ENCODE measurements at regions not wholly inside any gene's neighbourhood (a gene's known extent, or its start where the extent isn't known, plus 50 kb on each side); places are given as distances from the start of the nearest gene placed in this dataset.

GRCh38 chr14:87008965-87009364 is 984.0 kb downstream of the GALC start:
- H3K4me3 ChIP-seq (ENCODE audit: low read length): no peak overlapping the region
- H3F3A ChIP-seq (ENCODE audit: insufficient read depth, low read length): no peaks in the 10 kb centered on the region
- no peak overlapping the region for H3K4me2 ChIP-seq (ENCODE audit: low read depth, low read length)
- H3K27ac ChIP-seq (ENCODE audit: low read length): no peak overlapping the region
- H4K20me1 ChIP-seq (ENCODE audit: insufficient read depth, low read length): no peaks in the 10 kb centered on the region
- H3K36me3 ChIP-seq (replicated peaks; ENCODE audit: insufficient read depth, low read length): no peaks in the 10 kb centered on the region
- TF ChIP-seq EZH2 (optimal IDR thresholded peaks at IDR 0.05; ENCODE audit: low read depth, low read length): no peak
- TF ChIP-seq, protein P1, sequence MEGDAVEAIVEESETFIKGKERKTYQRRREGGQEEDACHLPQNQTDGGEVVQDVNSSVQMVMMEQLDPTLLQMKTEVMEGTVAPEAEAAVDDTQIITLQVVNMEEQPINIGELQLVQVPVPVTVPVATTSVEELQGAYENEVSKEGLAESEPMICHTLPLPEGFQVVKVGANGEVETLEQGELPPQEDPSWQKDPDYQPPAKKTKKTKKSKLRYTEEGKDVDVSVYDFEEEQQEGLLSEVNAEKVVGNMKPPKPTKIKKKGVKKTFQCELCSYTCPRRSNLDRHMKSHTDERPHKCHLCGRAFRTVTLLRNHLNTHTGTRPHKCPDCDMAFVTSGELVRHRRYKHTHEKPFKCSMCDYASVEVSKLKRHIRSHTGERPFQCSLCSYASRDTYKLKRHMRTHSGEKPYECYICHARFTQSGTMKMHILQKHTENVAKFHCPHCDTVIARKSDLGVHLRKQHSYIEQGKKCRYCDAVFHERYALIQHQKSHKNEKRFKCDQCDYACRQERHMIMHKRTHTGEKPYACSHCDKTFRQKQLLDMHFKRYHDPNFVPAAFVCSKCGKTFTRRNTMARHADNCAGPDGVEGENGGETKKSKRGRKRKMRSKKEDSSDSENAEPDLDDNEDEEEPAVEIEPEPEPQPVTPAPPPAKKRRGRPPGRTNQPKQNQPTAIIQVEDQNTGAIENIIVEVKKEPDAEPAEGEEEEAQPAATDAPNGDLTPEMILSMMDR (IDR thresholded peaks at IDR 0.05; ENCODE audit: low read length): no peak
- no peak for TF ChIP-seq EZH2phosphoT487 (IDR thresholded peaks at IDR 0.05; ENCODE audit: low read length)
- DNase-seq: no peak
- no peaks in the 10 kb centered on the region for H3K9me2 ChIP-seq (replicated peaks; ENCODE audit: insufficient read depth, low read length)
- no peaks in the 10 kb centered on the region for H3K27me3 ChIP-seq (replicated peaks; ENCODE audit: insufficient read depth, low read length)
- no peaks in the 10 kb centered on the region for H3K79me2 ChIP-seq (ENCODE audit: low read length)
- H3K4me1 ChIP-seq (ENCODE audit: low read length): no peaks in the 10 kb centered on the region
- no peaks in the 10 kb centered on the region for H3K9me3 ChIP-seq (replicated peaks; ENCODE audit: insufficient read depth, low read length)
- H3K9ac ChIP-seq (ENCODE audit: low read length): no peak overlapping the region
- no peak overlapping the region for H2AFZ ChIP-seq (ENCODE audit: low read length)

DNA sequence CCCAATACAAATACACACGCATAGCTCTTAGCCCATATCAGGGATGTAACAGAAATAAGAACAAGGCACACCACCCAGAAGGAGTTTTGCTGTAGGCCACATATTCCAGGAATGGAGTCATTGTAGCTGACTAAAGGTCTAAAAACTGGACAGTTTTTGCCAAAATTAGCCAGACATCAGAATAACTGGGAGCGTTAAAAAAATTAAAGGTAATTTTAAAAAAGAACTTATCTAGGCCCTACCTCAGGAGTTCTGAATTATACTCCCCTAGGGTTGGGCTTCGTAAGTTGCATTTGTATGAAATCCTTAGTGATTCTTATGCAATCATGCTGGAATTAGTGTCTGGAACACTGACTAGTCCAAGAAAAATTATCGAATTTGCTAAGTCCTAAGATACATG is 987.7 kb downstream of the GALC start:
- H3K9ac ChIP-seq (ENCODE audit: low read length): no peak overlapping the region
- no peaks in the 10 kb centered on the region for H3K4me1 ChIP-seq (ENCODE audit: low read length)
- no peak for DNase-seq
- TF ChIP-seq, protein P1 (IDR thresholded peaks at IDR 0.05; ENCODE audit: low read length): no peak
- TF ChIP-seq EZH2phosphoT487 (IDR thresholded peaks at IDR 0.05; ENCODE audit: low read length) (no peak), EZH2 (optimal IDR thresholded peaks at IDR 0.05; ENCODE audit: low read depth, low read length) (no peak)
- H3K4me2 ChIP-seq (ENCODE audit: low read depth, low read length): no peak overlapping the region
- H4K20me1 ChIP-seq (ENCODE audit: insufficient read depth, low read length): no peaks in the 10 kb centered on the region
- H3K9me3 ChIP-seq (replicated peaks; ENCODE audit: insufficient read depth, low read length): no peaks in the 10 kb centered on the region
- H3K9me2 ChIP-seq (replicated peaks; ENCODE audit: insufficient read depth, low read length): no peaks in the 10 kb centered on the region
- H3K27me3 ChIP-seq (replicated peaks; ENCODE audit: insufficient read depth, low read length): no peaks in the 10 kb centered on the region
- no peak overlapping the region for H2AFZ ChIP-seq (ENCODE audit: low read length)
- H3K4me3 ChIP-seq (ENCODE audit: low read length): no peak overlapping the region
- no peaks in the 10 kb centered on the region for H3K79me2 ChIP-seq (ENCODE audit: low read length)
- no peaks in the 10 kb centered on the region for H3K36me3 ChIP-seq (replicated peaks; ENCODE audit: insufficient read depth, low read length)
- no peak overlapping the region for H3K27ac ChIP-seq (ENCODE audit: low read length)
- no peaks in the 10 kb centered on the region for H3F3A ChIP-seq (ENCODE audit: insufficient read depth, low read length)

GRCh38 chr14:87002776-87003175 is 990.2 kb downstream of the GALC start:
- Histone ChIP-seq H3K27ac (ENCODE audit: low read length) (no peak overlapping the region), H3K79me2 (ENCODE audit: low read length) (no peaks in the 10 kb centered on the region), H2AFZ (ENCODE audit: low read length) (no peak overlapping the region), H3K27me3 (replicated peaks; ENCODE audit: insufficient read depth, low read length) (no peaks in the 10 kb centered on the region), H4K20me1 (ENCODE audit: insufficient read depth, low read length) (no peaks in the 10 kb centered on the region), H3F3A (ENCODE audit: insufficient read depth, low read length) (no peaks in the 10 kb centered on the region), H3K9me2 (replicated peaks; ENCODE audit: insufficient read depth, low read length) (no peaks in the 10 kb centered on the region), H3K4me1 (ENCODE audit: low read length) (no peaks in the 10 kb centered on the region), H3K4me2 (ENCODE audit: low read depth, low read length) (no peak overlapping the region), H3K4me3 (ENCODE audit: low read length) (no peak overlapping the region), H3K9me3 (replicated peaks; ENCODE audit: insufficient read depth, low read length) (no peaks in the 10 kb centered on the region), H3K9ac (ENCODE audit: low read length) (no peak overlapping the region), H3K36me3 (replicated peaks; ENCODE audit: insufficient read depth, low read length) (no peaks in the 10 kb centered on the region)
- TF ChIP-seq EZH2phosphoT487 (IDR thresholded peaks at IDR 0.05; ENCODE audit: low read length): no peak
- TF ChIP-seq EZH2 (optimal IDR thresholded peaks at IDR 0.05; ENCODE audit: low read depth, low read length): no peak
- TF ChIP-seq, protein P1 (IDR thresholded peaks at IDR 0.05; ENCODE audit: low read length): no peak
- DNase-seq: no peak
